GM18498 (cell line): ENCODE measurements at regions not wholly inside any gene's neighbourhood (a gene's known extent, or its start where the extent isn't known, plus 50 kb on each side); places are given as distances from the start of the nearest gene placed in this dataset.

Experiments
- ATAC-seq: cut with Tn5 transposase; IDR thresholded peaks from one replicate; pipeline ENCODE4 v1.9.1; 2021; ENCODE audit warnings: mild to moderate bottlenecking, moderate library complexity; ENCODE audit not compliant: unreplicated experiment

DNA sequence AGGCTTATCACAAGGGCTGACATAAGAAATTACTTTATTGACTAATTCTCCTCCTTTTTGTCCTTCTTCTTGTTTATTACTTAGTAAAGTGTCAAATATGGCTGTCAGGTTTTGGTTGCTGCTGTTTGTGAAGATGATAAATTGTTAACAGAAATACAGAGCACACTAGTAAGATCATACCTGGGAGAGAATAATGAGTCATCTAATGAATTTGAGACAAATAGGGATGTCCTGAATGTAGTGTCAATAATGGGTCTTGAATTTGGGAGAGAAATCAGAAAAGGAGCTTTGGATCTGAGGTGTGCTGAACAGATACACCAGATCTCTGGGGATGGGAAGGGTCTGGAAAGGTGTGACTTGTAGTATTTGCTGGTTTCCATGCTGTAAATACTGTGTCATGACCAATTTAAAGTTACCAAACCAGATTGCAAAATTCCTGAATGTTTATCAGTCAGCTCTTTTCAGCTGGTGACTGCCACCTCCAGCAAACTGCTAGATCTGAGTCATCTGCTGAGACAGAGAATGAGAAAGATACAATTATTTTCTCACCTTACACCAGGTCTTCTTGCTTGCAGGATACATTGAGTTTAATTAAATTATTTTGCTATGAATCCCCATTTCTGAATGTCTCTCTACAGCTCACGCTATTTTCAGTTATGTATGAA lies 76.7 kb upstream of the SATB1 start:
- ATAC-seq, result no peak

- ATAC-seq, result no peak
These were observed 75.2 kb upstream of the SATB1 start for GRCh38 chr3:18500322-18500721.

GRCh38 chr3:18499301-18499700 lies 74.2 kb upstream of the SATB1 start:
- peak; percentile 91 for ATAC-seq

GRCh38 chr3:18494251-18494650 lies 69.1 kb upstream of the SATB1 start:
- ATAC-seq, result no peak

DNA sequence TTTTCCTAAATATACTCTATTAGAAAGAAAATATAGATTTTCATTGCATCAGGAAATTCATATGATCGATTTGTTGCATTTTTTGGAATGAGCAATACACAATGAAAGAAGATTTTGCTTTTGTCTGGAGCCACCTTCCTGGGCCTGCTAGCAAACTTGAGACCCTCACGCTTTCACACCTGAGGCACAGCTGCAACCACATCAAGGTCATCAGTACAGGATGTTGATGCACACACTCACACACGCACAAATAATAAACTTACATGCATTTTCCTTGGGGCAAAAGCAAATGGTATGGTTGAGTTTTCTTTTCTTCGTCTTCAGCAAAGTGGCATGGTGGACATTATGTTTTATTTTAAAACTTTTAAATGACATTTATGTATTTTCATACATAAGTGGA lies 64.8 kb upstream of the SATB1 start:
- ATAC-seq, result no peak

GRCh38 chr3:18483226-18483625 lies 58.1 kb upstream of the SATB1 start:
- no peak for ATAC-seq

DNA sequence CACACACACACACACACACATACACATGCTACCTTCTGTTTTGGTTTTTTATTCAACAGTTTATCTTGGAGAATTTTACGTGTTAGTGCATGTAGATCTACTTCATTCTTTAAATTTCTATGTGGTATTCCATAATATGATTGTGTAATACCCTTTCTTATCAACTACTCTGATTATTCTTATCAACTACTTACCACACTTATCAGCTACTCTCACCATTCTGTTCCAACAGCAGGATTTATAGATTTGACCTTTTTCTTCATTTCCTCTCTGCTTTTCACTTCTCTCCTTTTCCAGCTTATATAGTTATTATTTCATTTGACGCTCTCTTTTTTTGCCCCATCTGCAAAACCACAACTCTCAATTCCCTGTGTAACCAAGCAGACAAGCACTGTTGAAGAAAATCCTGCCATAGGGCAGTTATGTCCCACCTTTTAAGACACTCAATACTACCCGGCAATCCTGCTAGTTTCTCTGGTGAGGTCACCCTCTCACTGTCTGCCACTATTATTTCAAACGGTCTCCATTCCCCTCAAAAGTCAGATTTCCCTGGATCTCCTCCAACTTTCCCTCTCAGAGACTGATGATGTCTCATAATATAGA lies 56.9 kb upstream of the SATB1 start:
- ATAC-seq, result no peak

DNA sequence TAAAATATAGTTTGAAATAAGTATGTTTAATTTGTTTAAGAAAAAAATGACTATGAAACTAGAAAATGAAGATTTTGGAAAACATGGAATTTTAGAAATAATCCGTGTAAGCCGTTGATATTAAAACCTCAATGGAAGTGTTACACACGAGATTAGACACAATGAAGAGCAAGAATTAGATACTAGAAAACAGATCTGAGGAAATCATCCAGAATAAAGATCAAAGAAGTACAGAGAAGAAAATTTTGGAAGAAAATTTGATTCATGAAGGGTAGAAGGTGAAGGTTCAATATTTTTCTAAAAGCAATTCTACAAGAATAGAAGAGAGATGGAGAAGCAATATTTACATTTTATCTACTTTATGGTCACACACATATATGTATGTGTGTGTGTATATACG lies 52.5 kb upstream of the SATB1 start:
- no peak for ATAC-seq
